Stimulated activated CD4-positive, alpha-beta T cell treated with anti-CD3 and anti-CD28 coated beads, Interleukin-12 subunit alpha, Interleukin-12 subunit beta, amount 100 ng/mL, for 4 hours (primary cell): ENCODE measurements at regions not wholly inside any gene's neighbourhood (a gene's known extent, or its start where the extent isn't known, plus 50 kb on each side); places are given as distances from the start of the nearest gene placed in this dataset.

ENCODE experiments used
- DNase-seq: peaks from one replicate; pipeline ENCODE4 v3.0.0-alpha.2; 2020

DNA sequence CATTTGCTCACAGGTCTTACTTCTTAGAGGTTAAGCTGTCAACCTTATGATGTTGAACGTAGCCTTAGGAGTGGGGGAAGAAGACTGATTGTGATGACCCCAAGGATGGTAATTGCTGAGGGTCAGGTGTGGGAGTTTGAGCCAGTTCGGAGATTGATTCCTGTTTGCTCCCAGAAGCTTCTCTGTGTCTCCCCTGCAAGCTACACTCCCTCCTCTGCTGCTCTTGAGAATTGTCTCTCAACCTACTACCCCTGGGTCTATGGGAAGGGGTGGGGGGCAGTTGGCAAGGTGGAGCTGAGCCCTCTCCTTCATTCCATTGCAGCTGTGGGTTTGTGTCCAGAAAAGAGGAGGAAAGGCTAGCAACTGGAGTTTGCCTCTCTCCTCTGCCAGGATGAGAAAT lies 113.8 kb downstream of the PLEKHG1 start:
- DNase-seq: no peak

DNA sequence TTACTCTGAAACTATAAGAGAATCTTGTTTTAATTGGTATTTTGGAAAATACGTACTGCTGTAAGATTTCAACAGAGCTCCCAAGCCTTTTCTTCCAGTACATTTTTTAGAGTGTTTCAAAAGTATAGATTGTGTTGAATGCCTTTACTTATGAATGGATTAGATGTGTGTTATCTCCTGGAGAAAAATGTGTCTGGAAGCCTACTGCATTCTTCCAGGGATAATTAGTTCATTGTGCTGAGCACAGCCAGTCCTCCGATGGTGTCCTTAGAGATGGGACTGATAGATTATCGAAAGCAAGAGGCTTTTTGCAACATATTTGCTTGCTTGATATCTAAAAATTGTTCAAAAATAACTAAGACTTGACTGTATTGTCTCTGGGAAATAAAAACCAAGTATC lies 114.2 kb downstream of the PLEKHG1 start:
- DNase-seq: no peak

DNA sequence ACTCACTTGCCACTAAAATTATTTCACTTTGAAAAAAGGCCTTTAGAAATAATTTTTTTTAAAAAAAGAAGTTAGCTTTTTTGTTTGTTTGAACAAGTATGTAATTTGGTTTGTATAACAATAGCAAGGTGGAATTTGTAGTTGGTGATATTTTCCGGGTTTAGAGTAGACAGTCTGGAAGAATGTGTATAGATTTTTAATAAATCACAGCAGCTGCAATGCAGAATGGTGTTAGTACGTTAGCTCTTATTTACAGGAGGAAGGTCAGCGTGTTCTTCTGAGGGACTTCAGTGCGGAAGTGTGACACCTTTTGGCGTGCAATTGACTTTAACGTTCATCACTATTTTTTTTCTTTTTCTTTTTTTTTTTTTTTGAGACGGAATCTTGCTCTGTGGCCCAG lies 115.4 kb downstream of the PLEKHG1 start:
- no peak for DNase-seq

DNA sequence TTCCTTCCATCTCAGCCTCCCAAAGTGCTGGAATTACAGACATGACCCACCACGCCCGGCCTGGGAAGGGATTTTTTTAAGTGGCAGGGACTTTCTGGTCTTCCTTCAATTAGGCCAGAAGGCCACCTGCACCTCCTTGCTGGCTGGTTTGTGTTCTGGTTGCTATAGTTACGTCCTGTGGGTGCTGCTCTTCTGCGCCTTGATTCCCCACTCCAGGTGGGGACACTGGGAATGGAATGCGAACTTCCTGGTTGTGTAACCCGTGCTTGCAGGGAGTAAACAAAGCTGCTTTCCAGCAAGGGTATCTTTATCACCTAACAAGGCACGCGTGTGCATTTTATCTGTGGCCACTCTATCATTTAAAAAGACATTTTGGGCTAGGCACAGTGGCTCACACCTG lies 117.7 kb downstream of the PLEKHG1 start:
- DNase-seq: no peak

DNA sequence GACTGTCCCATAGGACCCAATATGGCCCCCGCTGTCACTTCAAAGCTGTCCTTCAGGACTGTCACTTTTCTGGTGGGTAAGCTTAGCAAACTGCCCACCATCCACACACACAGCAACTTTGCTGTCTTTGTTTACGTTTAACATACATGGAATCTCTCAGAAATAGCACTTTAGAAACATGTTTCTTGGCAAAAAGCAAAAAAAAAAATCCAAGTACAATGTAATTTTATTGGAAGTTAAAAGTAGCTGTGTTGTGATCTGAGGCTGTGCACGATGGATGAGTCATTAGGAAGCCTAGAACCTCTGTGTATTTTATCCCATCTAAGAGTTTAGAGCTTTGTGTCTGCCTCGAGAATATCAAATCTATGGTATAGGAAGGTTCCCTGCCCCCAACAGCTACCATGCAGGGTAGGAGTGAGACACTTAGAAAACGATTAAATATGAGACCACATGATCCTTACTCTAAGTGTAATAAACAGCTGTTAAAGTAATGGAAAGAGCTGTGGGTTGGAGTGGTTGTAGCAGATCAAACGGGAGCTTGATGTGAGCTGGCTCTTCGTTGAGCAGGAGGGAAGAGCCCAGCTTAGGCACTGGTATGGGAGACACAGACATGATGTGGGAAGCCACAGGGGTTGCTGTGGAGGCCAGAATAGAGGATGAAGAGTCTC lies 119.5 kb downstream of the PLEKHG1 start:
- no peak for DNase-seq

DNA sequence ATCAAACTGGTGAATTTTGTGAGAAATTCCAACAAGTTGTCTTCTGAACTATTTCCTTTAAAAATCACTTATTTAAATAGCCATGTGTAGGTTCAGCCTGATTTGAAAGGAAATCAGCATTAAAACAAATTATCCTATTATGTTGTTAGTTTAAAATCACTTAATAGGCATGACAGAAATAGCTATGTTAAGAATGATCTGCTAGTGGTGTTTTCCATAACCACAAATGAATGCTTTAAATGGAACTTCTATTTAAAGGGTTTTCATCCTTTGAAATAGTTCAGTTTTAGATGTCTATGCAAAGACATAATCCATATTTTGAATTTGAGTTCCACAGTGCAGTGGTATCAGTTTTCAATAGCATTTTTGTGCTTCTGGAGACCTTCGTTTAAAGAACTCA lies 120.1 kb downstream of the PLEKHG1 start:
- DNase-seq: no peak

DNA sequence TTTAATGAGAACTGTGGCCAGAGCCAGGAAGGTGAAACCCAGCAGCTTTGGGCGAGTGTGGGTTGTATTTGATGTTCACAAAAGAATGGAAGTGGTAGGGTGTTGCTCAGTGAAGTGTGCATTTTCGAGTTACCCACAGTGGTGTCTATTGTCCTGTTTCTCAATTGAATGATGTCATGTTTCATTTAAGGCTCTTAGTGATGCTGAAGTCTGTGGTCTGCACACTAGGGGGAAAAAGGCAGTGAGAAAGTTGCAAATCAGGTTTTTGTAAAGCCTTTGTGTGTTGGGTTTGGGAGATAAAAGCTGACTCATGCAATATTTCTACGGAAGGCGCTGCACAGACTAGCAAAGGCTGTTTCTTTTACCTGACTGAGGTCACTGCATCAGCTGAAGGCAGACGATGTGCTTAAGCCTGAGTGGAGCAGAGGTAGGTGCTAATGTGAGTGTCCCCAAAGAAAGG lies 121.1 kb downstream of the PLEKHG1 start:
- DNase-seq: no peak

DNA sequence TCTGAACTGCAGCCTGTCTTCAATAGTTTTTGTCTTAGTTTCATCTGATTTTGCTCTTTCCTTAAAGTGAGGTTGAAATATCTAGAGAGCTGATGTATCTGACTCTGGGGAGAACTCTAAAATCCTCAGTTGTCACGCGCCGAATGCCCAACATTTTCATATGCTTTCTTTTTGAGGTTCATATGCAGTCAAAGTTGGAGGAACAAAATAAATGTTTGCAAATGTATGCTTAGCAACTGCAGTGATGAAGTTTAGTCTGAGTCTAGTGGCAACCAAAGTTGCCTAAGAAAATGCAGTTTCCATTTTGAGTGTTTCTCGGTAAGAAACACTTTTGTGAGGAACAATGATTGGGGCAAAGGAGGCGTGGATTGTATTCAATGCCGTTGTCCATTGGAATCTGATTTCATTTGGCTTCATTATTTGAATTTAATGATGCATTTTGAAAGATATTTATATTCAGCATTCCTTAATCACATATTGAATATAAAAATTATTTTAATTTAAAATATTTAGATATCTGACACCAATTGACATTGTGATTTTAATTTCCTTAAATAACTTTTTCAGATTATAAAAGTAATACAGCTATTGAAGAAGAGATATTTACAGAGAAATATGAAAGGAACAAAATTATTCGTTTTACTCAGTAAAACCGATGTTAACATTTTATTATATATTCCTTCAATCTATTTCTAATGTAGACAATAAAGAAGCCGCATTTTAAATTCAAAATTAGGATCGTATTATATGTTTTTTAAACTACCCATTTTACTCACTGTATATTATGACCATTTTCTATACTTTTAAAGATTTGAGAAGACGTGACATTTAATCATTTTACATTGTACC lies 122.0 kb downstream of the PLEKHG1 start:
- no peak for DNase-seq

DNA sequence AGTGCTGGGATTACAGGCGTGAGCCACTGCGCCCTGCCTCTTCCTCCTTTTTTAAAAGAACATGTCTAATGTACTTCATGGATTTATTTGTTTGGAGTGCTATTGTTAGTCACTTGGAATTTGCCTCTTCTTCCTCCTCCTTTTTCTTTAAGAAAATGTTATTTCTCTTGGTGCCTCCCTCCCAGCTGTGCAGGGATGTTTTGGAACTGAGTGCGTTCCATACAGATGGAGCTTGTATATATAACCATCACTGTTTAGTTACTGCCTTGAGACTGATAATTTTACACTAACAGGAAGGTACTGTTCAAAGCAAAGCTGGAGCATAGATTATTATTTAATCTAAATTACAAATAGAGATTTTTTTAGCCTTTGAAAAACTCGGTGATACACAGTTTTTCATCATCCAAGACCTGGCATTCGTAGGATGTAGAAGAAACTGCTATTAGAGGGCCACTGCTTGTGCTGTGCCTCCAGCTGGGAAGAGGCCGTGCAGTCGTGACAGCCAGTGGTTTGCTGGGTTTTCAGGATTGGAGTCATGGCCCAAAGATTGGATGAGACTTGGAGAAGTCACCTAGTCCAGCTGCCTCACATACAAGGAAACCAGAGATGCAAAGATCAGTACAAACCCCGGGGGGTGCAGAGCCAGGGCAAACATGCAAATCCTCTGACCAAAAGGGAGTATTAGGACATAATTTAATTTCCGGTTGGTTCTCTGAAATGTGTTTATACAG lies 123.1 kb downstream of the PLEKHG1 start:
- DNase-seq: no peak

DNA sequence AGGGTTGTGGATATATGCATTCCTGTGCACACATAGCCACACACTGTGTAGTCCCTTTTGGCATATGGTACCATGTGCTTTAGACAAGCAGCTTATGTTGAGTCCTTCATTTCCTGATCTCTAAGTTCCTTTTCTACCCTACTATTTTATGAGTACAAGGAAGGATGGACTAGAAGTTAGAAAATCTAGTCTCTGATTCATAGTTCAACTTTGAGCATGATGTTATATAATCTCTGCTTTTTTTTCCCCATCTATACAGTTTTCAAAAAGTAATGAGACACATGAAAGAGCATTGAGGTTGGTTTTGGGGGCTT lies 123.6 kb downstream of the PLEKHG1 start:
- DNase-seq: no peak

DNA sequence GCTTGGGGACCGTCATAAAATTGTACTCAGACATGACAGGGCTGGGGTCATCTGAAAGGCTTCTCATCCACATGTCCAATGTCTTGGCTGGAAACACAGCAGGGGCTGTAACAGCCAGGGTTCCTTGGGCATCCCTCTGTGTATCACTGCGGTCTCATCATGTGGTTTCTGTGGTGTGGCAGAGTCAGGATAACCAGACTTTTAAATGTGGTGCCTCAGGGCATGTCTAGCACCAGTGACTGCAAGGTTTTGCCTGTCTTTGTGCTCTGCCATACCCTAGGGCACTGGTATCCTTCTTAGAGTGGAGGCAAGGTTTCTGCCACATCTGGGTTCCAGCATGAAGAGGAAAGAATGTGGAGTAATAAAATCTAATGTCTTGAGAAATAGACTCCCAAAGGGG lies 124.2 kb downstream of the PLEKHG1 start:
- no peak for DNase-seq

DNA sequence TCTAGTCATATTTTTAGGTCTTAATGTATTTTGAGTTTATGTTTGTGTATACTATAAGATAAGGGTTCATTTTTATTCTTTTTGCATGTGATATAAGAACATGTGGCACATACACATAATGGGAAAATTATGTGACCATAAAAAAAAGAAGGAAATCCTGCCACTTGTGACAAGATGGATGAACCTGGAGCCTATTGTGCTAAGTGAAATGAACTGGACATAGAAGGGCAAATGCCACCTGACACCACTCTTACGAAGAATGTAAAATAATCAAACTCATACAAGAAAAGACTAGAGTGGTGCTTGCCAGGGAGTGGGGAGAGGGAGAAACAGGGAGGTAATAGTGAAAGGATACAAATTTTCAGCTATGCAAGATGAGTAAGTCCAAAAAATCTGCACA lies 126.1 kb downstream of the PLEKHG1 start:
- DNase-seq: no peak

DNA sequence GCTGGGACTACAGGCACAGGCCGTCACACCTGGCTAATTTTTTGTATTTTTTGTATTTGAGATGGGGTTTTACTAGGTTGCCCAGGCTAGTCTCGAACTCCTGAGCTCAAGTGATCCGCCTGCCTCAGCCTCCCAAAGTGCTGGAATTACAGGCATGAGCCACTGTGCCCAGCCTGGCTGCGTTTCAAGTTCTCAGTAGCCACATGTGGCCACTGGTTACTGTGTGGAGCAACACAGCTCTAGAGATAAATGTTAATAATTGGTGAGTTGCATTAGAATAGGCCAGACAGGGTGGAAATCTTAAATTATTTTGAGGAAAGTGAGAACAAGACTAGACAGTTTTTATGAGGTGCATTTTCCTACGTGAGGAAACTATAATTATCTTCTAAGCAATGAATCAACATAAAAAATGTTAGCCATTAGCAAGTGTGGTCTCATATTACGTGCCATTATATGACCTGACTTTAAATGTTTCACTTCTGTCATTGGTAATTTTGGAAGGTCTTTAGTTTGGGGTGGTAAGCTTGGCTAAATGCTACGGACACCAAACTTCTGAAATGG lies 129.6 kb downstream of the PLEKHG1 start:
- no peak for DNase-seq

DNA sequence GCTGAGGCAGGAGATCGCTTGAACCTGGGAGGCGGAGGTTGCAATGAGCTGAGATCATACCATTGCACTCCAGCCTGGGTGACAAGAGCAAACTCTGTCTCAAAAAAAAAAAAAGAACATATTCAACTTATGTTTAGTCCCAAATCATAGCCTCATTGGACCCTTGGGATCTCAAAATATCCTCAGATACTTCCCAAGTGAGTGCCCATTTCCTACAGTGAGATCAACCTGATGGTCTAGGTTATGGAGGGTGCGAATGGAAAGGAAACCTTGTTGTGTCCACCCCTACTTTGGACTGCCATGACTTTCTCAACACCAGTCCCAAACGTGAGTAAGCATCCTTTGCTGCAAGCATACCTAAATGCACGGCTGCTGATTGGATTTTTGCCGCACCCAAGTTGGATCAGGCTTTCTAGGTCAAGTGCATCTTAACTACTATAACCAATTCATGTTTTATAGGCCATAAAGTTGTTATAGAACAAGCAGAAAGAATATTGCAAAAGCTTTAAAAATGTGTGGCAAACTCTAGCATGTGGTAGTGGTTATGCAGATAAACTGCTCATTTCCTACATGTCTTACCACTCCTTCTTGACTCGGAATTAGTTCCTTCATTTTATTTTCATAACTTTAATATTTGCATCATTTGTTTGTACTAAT lies 131.2 kb downstream of the PLEKHG1 start:
- no peak for DNase-seq

DNA sequence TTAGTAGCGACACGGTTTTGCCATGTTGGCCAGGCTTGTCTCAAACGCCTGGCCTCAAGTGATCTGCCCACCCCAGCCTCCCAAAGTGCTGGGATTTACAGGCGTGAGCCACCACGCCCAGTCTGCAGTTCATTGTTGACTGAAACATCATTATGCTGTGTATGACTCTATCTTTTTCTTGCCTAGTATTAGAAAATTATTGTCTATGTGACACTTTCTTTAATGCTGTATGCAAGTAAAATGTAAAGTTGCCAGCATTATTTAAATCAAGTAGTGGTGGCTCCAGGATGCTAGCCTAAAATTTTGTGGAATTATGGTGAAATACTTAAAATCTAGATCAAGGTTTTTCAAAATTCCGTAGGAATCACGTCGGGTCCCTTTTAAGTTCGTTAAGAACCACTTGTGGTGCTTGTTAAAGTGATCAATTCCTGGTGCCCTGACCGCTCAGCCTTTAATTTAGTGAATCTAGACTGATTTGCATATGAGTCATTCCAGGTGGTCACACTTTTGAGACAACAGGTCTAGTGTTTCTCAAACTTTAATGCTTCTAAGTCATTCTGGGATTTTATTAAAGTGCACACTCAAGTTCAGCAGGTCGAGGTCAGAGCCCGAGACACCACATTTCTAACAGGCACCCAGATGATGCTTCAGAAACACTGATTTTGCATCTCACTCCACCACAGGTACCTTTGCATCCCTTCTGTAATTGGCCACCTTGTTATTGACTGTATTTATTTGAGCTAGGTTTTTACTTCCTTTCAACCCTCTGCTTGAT lies 132.6 kb upstream of the MTHFD1L start:
- no peak for DNase-seq

DNA sequence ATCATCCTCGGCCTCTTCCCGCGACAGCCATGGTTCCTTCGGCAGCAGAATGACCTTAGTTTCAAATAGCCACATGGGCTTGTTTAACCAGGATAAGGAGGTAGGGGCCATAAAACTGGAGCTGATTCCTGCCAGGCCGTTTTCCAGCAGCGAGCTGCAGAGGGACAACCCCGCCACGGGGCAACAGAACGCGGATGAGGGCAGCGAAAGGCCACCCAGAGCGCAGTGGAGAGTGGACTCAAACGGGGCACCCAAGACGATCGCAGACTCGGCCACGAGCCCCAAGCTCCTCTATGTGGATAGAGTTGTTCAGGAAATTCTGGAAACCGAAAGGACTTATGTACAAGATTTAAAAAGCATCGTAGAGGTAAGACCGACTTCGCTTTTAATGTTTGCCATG lies 131.8 kb upstream of the MTHFD1L start:
- no peak for DNase-seq

DNA sequence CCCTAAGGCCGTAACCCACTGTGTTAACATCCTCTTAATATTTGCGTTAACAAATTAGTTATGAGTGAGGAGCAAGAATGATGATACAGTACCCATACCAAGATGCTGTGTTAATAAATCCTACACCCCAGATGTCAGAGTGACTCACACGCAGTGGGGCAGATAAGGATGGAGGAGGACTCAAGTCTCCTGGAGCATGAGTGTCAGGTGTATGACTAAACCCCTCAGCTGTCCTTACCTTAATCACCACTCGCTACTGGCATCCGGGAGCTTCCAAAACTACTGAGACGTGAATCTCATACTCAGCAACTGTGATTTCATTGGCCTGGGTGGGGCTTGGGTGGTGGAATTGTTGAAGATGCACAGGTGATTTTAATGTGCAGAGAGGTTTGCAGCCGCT lies 131.3 kb upstream of the MTHFD1L start:
- DNase-seq: no peak

DNA sequence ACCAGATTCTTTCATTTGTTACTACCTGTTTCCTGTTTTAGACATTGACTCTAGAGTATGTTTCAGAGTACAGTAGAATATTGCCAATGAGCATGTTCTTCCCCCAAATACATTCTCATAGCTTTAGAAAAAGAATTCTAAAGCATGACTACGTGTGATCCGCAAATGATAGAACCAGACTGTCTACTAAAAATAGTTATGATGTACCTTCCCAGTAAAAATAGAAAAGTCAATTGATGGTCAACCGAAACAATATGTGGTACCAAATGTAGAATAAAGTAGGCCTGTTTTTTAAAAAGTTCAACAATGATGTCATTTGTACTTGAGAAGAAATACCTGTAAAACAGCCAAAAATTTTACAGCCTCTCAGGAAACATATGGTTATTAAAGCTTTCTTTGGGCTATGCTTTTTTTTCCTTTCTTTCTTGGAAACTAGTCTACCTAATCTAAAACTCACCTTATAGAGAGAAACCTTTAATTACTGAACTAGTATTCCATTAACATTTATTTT lies 130.1 kb upstream of the MTHFD1L start:
- no peak for DNase-seq

DNA sequence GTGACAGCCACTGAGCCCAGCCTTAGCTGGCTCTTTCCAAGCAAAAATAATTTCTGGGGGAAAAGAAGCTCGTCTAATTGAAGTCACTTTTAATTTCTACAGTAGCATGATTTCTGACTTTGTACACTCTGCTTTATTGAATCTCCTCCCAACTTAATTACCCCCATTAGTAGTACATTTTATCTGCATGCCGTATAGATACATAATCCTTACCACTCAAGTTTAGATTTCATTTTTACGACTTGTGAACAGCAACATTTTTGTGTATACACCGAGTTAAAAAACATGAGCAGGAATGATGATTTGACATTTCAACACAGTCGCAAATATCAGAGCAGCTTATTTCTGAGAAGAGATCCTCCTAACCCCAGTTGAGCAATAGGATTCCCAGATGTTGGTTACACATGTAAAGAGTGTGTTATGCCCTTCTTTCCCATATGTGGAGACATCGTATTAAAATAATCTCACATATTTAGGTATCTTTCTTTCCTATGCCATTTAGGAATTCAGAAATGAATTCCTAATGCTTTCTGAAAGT lies 127.3 kb upstream of the MTHFD1L start:
- DNase-seq: no peak

DNA sequence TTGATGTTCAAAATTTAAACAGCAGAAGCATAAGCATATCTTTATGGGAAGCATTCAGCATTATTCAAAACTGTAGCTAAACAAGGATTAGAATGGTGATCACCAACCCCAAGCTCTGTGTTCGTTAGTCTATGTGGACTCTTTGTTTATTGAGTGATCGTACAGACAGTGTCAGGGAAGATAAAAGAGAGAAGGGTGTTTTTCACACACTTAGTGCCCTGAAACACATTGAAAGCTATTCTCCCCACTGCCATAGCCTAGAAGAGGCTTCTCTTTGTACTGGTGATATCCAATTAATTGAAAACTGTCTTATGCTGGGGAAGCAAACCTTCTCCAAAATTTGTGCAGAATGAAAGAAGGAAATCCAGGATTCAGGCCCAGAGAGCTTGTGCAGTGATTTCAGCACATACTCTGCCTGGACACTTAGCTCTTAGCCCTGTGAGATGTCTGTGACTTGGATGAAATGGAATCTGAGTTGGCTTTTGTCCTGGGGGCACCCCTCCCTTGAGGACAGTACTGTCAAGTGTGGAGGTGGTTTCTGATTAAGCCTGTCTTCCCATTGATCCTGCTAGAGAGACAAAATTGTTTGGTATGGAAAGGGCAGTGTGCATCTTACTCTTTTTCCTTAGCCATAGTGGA lies 125.7 kb upstream of the MTHFD1L start:
- no peak for DNase-seq

DNA sequence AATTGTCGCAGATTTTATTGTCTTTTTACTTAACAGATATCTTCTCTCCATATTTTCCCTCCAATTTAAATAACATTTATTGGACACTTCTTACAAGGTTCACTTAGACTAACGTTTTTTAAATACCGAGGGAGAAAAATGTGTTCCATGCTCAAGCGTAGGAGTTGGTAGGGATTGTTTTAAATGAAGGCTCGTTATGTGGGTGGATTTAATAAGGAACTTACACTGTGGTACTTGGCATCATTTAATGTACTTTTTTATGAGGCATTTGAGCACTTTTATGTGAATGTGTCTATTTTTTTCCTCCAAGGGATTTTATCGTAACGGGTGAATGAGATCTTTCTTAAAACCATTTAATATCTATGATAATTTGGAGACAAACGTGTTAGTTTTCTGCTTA lies 125.0 kb upstream of the MTHFD1L start:
- DNase-seq: no peak
